ENCODE measurements at regions not wholly inside any gene's neighbourhood (a gene's known extent, or its start where the extent isn't known, plus 50 kb on each side); places are given as distances from the start of the nearest gene placed in this dataset.
"Not testable (repeated sequence)": the region's sequence is repeated elsewhere in the genome, so short reads cannot be mapped to it uniquely, and the experiment has no call there.

DNA sequence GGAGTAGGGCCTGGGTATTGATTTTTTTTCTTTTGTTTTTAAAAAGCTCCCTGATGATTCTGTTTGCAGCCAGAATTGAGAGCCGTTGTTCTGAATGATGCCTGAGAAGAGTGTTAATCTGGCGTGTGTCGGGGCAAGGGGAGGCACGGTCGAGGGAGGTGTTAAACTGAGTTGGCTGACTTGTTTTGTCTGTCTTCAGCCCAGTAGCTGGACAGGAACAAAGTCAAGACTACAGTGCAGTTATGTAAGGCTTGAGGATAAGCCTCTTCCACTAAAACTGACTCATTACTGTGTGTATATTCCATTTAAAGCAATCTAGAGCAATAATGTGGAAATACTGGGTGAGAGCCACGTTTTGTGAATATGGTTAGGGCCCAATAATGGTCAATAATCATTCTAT lies 119.0 kb upstream of the DLG1 start:
- Histone ChIP-seq H3K9ac (ENCODE audit: control insufficient read depth, insufficient read depth, low read length) (no peak overlapping the region), H3K27me3 (replicated peaks in 1 of 2; ENCODE audit: control insufficient read depth in 2 of 2, insufficient read depth in 2 of 2, low read length in 1 of 2) (no peaks in the 10 kb centered on the region), H3K4me3 (no peak overlapping the region), H3K79me2 (ENCODE audit: control insufficient read depth, insufficient read depth, low read length) (no peaks in the 10 kb centered on the region), H3K4me1 (ENCODE audit: control insufficient read depth, insufficient read depth, low read length) (no peaks in the 10 kb centered on the region), H2AFZ (ENCODE audit: control insufficient read depth, low read depth, low read length) (no peak overlapping the region), H3K36me3 (ENCODE audit: control insufficient read depth in 2 of 2, insufficient read depth in 2 of 2, low read length in 1 of 2) (no peaks in the 10 kb centered on the region), H3K27ac (ENCODE audit: control insufficient read depth, insufficient read depth) (no peak overlapping the region), H3K9me3 (replicated peaks; ENCODE audit: control insufficient read depth, insufficient read depth, low read length) (no peaks in the 10 kb centered on the region), H4K20me1 (ENCODE audit: control insufficient read depth, insufficient read depth) (no peaks in the 10 kb centered on the region), H3K4me2 (ENCODE audit: control insufficient read depth, insufficient read depth) (no peak overlapping the region)
- ChIA-PET SMC1A (ENCODE audit: uncharacterized antibody, unreplicated experiment) (interaction anchor here (0.9 to 2.2 kb wide), 2 partner anchors 9 to 11 kb away, joined by 3 to 6 read pairs; no protein-coding TSS in a partner anchor), RAD21 (ENCODE audit: unreplicated experiment) (no interaction called here), POLR2A (interaction anchor here (0.6 kb wide), 1 partner anchor 746 kb away, joined by 6 read pairs; no protein-coding TSS in a partner anchor), CTCF (interaction anchor here (1.0 kb wide), 1 partner anchor 10 kb away, joined by 4 read pairs; no protein-coding TSS in a partner anchor)
- in situ Hi-C loops (cut with MboI), result no loop called here
- TF ChIP-seq, protein P1, sequence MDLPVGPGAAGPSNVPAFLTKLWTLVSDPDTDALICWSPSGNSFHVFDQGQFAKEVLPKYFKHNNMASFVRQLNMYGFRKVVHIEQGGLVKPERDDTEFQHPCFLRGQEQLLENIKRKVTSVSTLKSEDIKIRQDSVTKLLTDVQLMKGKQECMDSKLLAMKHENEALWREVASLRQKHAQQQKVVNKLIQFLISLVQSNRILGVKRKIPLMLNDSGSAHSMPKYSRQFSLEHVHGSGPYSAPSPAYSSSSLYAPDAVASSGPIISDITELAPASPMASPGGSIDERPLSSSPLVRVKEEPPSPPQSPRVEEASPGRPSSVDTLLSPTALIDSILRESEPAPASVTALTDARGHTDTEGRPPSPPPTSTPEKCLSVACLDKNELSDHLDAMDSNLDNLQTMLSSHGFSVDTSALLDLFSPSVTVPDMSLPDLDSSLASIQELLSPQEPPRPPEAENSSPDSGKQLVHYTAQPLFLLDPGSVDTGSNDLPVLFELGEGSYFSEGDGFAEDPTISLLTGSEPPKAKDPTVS (IDR thresholded peaks at IDR 0.05; ENCODE audit: low read depth, low read length), result no peak
- TF ChIP-seq ATF7 (IDR thresholded peaks at IDR 0.05; ENCODE audit: low read depth) (no peak), SPI1 (IDR thresholded peaks at IDR 0.05; ENCODE audit: borderline replicate concordance, insufficient read depth, low read depth, low read length) (no peak), GABPA (IDR thresholded peaks at IDR 0.05; ENCODE audit: low read depth) (no peak), SMAD1 (IDR thresholded peaks at IDR 0.05; ENCODE audit: low read depth, partially characterized antibody) (no peak), SMC3 (IDR thresholded peaks at IDR 0.05; ENCODE audit: borderline replicate concordance, low read length) (no peak)
- TF ChIP-seq, protein P2, sequence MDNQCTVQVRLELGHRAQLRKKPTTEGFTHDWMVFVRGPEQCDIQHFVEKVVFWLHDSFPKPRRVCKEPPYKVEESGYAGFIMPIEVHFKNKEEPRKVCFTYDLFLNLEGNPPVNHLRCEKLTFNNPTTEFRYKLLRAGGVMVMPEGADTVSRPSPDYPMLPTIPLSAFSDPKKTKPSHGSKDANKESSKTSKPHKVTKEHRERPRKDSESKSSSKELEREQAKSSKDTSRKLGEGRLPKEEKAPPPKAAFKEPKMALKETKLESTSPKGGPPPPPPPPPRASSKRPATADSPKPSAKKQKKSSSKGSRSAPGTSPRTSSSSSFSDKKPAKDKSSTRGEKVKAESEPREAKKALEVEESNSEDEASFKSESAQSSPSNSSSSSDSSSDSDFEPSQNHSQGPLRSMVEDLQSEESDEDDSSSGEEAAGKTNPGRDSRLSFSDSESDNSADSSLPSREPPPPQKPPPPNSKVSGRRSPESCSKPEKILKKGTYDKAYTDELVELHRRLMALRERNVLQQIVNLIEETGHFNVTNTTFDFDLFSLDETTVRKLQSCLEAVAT (IDR thresholded peaks at IDR 0.05), result no peak
- TF ChIP-seq, protein P3, sequence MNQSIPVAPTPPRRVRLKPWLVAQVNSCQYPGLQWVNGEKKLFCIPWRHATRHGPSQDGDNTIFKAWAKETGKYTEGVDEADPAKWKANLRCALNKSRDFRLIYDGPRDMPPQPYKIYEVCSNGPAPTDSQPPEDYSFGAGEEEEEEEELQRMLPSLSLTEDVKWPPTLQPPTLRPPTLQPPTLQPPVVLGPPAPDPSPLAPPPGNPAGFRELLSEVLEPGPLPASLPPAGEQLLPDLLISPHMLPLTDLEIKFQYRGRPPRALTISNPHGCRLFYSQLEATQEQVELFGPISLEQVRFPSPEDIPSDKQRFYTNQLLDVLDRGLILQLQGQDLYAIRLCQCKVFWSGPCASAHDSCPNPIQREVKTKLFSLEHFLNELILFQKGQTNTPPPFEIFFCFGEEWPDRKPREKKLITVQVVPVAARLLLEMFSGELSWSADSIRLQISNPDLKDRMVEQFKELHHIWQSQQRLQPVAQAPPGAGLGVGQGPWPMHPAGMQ (IDR thresholded peaks at IDR 0.05; ENCODE audit: borderline replicate concordance), result no peak
- TF ChIP-seq, protein P4, sequence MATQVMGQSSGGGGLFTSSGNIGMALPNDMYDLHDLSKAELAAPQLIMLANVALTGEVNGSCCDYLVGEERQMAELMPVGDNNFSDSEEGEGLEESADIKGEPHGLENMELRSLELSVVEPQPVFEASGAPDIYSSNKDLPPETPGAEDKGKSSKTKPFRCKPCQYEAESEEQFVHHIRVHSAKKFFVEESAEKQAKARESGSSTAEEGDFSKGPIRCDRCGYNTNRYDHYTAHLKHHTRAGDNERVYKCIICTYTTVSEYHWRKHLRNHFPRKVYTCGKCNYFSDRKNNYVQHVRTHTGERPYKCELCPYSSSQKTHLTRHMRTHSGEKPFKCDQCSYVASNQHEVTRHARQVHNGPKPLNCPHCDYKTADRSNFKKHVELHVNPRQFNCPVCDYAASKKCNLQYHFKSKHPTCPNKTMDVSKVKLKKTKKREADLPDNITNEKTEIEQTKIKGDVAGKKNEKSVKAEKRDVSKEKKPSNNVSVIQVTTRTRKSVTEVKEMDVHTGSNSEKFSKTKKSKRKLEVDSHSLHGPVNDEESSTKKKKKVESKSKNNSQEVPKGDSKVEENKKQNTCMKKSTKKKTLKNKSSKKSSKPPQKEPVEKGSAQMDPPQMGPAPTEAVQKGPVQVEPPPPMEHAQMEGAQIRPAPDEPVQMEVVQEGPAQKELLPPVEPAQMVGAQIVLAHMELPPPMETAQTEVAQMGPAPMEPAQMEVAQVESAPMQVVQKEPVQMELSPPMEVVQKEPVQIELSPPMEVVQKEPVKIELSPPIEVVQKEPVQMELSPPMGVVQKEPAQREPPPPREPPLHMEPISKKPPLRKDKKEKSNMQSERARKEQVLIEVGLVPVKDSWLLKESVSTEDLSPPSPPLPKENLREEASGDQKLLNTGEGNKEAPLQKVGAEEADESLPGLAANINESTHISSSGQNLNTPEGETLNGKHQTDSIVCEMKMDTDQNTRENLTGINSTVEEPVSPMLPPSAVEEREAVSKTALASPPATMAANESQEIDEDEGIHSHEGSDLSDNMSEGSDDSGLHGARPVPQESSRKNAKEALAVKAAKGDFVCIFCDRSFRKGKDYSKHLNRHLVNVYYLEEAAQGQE (IDR thresholded peaks at IDR 0.05; ENCODE audit: low read depth, low read length), result no peak
- WGBS (ENCODE audit: insufficient coverage, insufficient replicate concordance, low lambda C conversion rate, missing lambda C conversion rate), result 47% methylated on average over 6 of the region's 6 CpGs
- no peak for DNase-seq (ENCODE audit: low read depth, low spot score)
- no peak for ATAC-seq
- intact Hi-C loops (cut with micrococcal nuclease; ENCODE audit: unreplicated experiment), result no loop called here
- no TSS peak for BruUV-seq (replicated peaks)
- no peak for FAIRE-seq

- H3K27me3 ChIP-seq (replicated peaks in 1 of 2; ENCODE audit: control insufficient read depth in 2 of 2, insufficient read depth in 2 of 2, low read length in 1 of 2); H2AFZ ChIP-seq (ENCODE audit: control insufficient read depth, low read depth, low read length); POLR2A ChIA-PET; FAIRE-seq; H3K36me3 ChIP-seq (ENCODE audit: control insufficient read depth in 2 of 2, insufficient read depth in 2 of 2, low read length in 1 of 2); ATAC-seq; intact Hi-C loops (cut with micrococcal nuclease; ENCODE audit: unreplicated experiment); H3K9me3 ChIP-seq (replicated peaks; ENCODE audit: control insufficient read depth, insufficient read depth, low read length); CTCF ChIA-PET; H3K27ac ChIP-seq (ENCODE audit: control insufficient read depth, insufficient read depth); H3K9ac ChIP-seq (ENCODE audit: control insufficient read depth, insufficient read depth, low read length); H3K4me3 ChIP-seq; H3K79me2 ChIP-seq (ENCODE audit: control insufficient read depth, insufficient read depth, low read length); DNase-seq (ENCODE audit: low read depth, low spot score); H4K20me1 ChIP-seq (ENCODE audit: control insufficient read depth, insufficient read depth); in situ Hi-C loops (cut with MboI); BruUV-seq (replicated peaks); H3K4me1 ChIP-seq (ENCODE audit: control insufficient read depth, insufficient read depth, low read length); RAD21 ChIA-PET (ENCODE audit: unreplicated experiment); SMC1A ChIA-PET (ENCODE audit: uncharacterized antibody, unreplicated experiment); H3K4me2 ChIP-seq (ENCODE audit: control insufficient read depth, insufficient read depth): not testable (repeated sequence)
- 11% methylated on average over 2 of the region's 2 CpGs for WGBS (ENCODE audit: insufficient coverage, insufficient replicate concordance, low lambda C conversion rate, missing lambda C conversion rate)
These were observed 113.5 kb upstream of the DLG1 start for GRCh38 chr3:197411899-197412298.

Data from GM12878 (cell line).